Lung (tissue), 11 donors: ENCODE measurements at regions not wholly inside any gene's neighbourhood (a gene's known extent, or its start where the extent isn't known, plus 50 kb on each side); places are given as distances from the start of the nearest gene placed in this dataset.
A peak's percentile ranks its signal among the peaks of the same experiment; 100 is the strongest.

Source experiments
- ATAC-seq: fragments of 200-7000 bp; cut with Tn5 transposase; one replicate; pipeline ENCODE4 v1.9.1; 2020; ENCODE audit warnings: moderate number of reproducible peaks; ENCODE audit not compliant: insufficient read depth, low FRiP score
- DNase-seq, 3 donors: peaks; one replicate each; pipeline ENCODE4 v3.0.0-alpha.2; 2013 to 2017
- H3K27ac ChIP-seq, 2 donors: one replicate each; pipeline ENCODE4 v1.5.1; 2013; ENCODE audit warnings: mild to moderate bottlenecking in 2 of 2, moderate library complexity in 2 of 2, control low read depth in 1 of 2, inconsistent platforms in 1 of 2, low read depth in 1 of 2, low read length in 1 of 2
- H3K27me3 ChIP-seq, 3 donors: one replicate each; pipeline ENCODE4 v1.5.1; 2013; ENCODE audit warnings: low read length in 2 of 3; ENCODE audit not compliant: control insufficient read depth in 3 of 3, insufficient read depth in 3 of 3
- H3K36me3 ChIP-seq, 4 donors: one replicate each; pipeline ENCODE4 v1.5.1; 2013; ENCODE audit warnings: low read length in 4 of 4, mild to moderate bottlenecking in 1 of 4, moderate library complexity in 1 of 4; ENCODE audit not compliant: control insufficient read depth in 4 of 4, insufficient read depth in 4 of 4
- H3K4me1 ChIP-seq, 5 donors: one replicate each; pipeline ENCODE4 v1.5.1; 2013; ENCODE audit warnings: low read length in 5 of 5, mild to moderate bottlenecking in 2 of 5, moderate library complexity in 1 of 5; ENCODE audit not compliant: control insufficient read depth in 5 of 5, insufficient read depth in 5 of 5
- H3K4me3 ChIP-seq: one replicate; pipeline ENCODE4 v1.5.1; 2013; ENCODE audit warnings: mild to moderate bottlenecking, control low read depth, moderate library complexity
- H3K9ac ChIP-seq, 2 donors: one replicate each; pipeline ENCODE4 v1.5.1; 2013; ENCODE audit warnings: low read length in 2 of 2, control low read depth in 1 of 2; ENCODE audit not compliant: insufficient read depth in 1 of 2
- H3K9me3 ChIP-seq, 4 donors: one replicate each; pipeline ENCODE4 v1.5.1; 2013; ENCODE audit warnings: low read length in 3 of 4, mild to moderate bottlenecking in 1 of 4, moderate library complexity in 1 of 4; ENCODE audit not compliant: control insufficient read depth in 4 of 4, insufficient read depth in 3 of 4
- WGBS, 2 donors: extraction: QIAGEN DNeasy Blood & Tissue Kit; methylation state at CpG; one replicate each; pipeline ENCODE4 v1.1.7; 2013; 5-methylcytosine and 5-hydroxymethylcytosine counted together
- TF ChIP-seq, protein P1 (sequence below): IDR thresholded peaks from 2 replicates; pipeline ENCODE4 v1.5.1; 2012; ENCODE audit warnings: mild to moderate bottlenecking; ENCODE audit errors: control extremely low read depth, extremely low read depth
- donor health status: control.
- donor health status: control.
- donor health status: Bipolar disorder and iron deficiency.
- donor health status: healthy.
- donor health status: DM: yes; HTN: yes; CAD: no.

DNA sequence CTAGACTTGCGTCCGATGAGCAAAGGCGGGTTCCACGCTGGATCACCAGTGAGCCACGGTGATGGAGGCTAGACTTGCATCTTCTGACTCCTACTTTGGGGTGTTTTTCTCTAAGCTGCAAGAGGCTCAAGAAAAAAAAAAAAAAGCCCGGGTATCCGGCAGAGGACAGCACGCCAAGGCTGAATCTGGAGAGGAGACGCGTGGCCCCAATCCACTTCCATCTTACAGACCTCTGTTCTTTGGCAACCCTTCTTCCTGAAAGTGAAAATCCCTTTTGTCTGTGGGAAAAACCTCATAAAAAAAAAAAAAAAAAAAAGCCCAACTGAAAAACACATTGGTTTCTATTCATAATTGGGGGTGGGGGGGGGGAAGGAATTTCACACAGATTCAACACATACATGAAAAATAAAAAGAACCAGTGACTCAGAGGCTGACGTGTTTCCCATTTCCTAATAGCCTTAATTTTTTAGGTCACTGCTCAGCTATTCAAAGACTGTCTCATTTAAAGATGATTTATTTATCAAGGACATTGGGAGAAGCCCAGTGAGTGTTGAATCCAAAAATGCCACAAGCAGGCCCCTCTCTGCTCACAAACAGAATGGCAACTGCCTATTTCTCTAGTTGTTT is 258.3 kb downstream of the FOXL1 start:
- Histone ChIP-seq H3K27ac (no peak overlapping the region), H3K9me3 (peaks cover 0 to 5% (median 0%) of the 10 kb centered on the region in 4 donors), H3K27me3 (no peaks in the 10 kb centered on the region), H3K36me3 (no peaks in the 10 kb centered on the region), H3K9ac (no peak overlapping the region), H3K4me3 (no peak overlapping the region), H3K4me1 (peaks cover 0 to 6% (median 2%) of the 10 kb centered on the region in 5 donors)
- no peak for DNase-seq
- TF ChIP-seq, protein P1, sequence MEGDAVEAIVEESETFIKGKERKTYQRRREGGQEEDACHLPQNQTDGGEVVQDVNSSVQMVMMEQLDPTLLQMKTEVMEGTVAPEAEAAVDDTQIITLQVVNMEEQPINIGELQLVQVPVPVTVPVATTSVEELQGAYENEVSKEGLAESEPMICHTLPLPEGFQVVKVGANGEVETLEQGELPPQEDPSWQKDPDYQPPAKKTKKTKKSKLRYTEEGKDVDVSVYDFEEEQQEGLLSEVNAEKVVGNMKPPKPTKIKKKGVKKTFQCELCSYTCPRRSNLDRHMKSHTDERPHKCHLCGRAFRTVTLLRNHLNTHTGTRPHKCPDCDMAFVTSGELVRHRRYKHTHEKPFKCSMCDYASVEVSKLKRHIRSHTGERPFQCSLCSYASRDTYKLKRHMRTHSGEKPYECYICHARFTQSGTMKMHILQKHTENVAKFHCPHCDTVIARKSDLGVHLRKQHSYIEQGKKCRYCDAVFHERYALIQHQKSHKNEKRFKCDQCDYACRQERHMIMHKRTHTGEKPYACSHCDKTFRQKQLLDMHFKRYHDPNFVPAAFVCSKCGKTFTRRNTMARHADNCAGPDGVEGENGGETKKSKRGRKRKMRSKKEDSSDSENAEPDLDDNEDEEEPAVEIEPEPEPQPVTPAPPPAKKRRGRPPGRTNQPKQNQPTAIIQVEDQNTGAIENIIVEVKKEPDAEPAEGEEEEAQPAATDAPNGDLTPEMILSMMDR, result no peak
- 89 to 92% methylated on average over 11 of the region's 11 CpGs for WGBS, 2 donors
- ATAC-seq, result no peak

GRCh38 chr16:86843812-86844211 is 265.5 kb downstream of the FOXL1 start:
- ATAC-seq, result no peak
- no peaks in the 10 kb centered on the region for H3K27me3 ChIP-seq
- no peak overlapping the region for H3K9ac ChIP-seq
- peaks cover 0 to 5% (median 0%) of the 10 kb centered on the region in 4 donors for H3K9me3 ChIP-seq
- WGBS, 2 donors, result 94 to 95% methylated on average over 12 of the region's 12 CpGs
- H3K4me1 ChIP-seq, result no peaks in the 10 kb centered on the region
- no peak overlapping the region for H3K27ac ChIP-seq
- H3K36me3 ChIP-seq, result no peaks in the 10 kb centered on the region
- TF ChIP-seq, protein P1, result no peak
- no peak for DNase-seq
- H3K4me3 ChIP-seq, result no peak overlapping the region

DNA sequence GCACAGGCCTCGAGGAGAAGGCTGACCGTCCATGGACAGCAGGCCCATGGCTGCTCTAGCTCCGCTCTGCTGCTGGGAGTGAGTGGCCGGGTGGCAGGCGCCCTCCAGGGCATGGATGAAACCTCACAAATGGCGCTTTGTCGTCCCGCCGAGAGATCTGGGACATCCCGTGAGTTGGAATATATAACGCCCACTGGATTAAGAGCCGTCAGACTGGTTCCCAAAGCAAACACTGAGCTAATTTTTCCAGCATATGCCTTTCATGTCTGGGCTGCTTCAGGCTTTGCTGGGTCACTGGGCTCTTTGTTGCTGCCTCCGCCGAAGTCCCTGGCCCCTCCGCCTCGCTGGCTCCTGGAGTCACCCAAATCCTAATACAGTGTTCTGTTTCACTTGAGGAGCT is 266.3 kb downstream of the FOXL1 start:
- WGBS, 2 donors, result 79 to 83% methylated on average over 16 of the region's 16 CpGs
- no peak for ATAC-seq
- TF ChIP-seq, protein P1, result no peak
- Histone ChIP-seq H3K4me1 (no peaks in the 10 kb centered on the region), H3K9me3 (peaks cover 0 to 4% (median 0%) of the 10 kb centered on the region in 4 donors), H3K9ac (no peak overlapping the region), H3K27ac (no peak overlapping the region), H3K36me3 (no peaks in the 10 kb centered on the region), H3K4me3 (no peak overlapping the region), H3K27me3 (no peaks in the 10 kb centered on the region)
- peak; percentile 71 to 88 (median 79) for DNase-seq

GRCh38 chr16:86846136-86846535 is 267.8 kb downstream of the FOXL1 start:
- no peaks in the 10 kb centered on the region for H3K27me3 ChIP-seq
- no peak for ATAC-seq
- no peak overlapping the region for H3K27ac ChIP-seq
- TF ChIP-seq, protein P1, result no peak
- H3K36me3 ChIP-seq, result no peaks in the 10 kb centered on the region
- no peak overlapping the region for H3K9ac ChIP-seq
- H3K9me3 ChIP-seq, result peaks cover 0 to 4% (median 0%) of the 10 kb centered on the region in 4 donors
- H3K4me1 ChIP-seq, result no peaks in the 10 kb centered on the region
- WGBS, 2 donors, result 87 to 92% methylated on average over 7 of the region's 7 CpGs
- H3K4me3 ChIP-seq, result no peak overlapping the region
- DNase-seq, result no peak
